Muscle of back (tissue), 3 donors: ENCODE measurements at regions not wholly inside any gene's neighbourhood (a gene's known extent, or its start where the extent isn't known, plus 50 kb on each side); places are given as distances from the start of the nearest gene placed in this dataset.
"Not testable (repeated sequence)": the region's sequence is repeated elsewhere in the genome, so short reads cannot be mapped to it uniquely, and the experiment has no call there.

Source experiments
- DNase-seq, 3 donors: peaks; one replicate each; pipeline versions ENCODE4 v3.0.0 to v3.0.0-alpha.2; 2013

DNA sequence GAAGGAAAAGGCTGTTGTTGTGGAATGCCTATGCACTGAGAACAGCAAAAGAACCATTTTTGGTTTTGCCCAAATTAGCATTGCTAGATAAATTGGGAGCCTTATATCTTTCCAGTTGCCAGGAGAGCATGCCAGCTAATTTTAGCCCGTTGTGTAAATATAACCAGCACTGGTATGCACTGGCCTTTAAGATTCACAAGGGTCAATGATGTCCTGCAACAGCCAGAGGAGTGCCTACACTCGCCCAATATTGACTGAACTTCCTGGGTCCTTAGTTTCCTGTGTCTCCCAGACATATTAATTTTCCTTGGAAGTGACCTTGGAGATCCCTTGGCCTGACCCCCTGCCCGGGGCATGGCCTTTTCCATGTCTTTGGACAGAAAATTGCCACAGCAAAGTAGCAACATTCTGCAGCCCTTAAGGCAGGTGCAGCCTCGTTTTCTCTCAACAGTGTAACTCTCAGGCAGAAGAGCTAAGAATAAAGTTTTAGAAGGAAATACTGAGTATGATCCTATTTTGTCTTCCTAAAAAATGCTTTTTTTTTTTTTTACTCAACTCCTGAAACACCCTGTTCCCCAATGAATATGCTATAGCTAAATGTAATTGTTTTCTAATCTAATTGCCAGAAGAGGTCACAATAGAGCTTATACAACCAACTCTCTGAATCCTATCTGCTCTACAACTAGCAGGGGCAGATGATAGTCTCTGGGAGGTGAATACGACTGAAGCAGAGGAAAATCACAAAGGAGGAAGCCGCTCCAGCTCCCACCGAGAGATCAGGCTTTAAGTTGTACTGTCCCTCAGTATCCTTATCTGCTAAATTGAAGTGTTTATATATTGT is 131.9 kb upstream of the PCGF5 start:
- no peak for DNase-seq

DNA sequence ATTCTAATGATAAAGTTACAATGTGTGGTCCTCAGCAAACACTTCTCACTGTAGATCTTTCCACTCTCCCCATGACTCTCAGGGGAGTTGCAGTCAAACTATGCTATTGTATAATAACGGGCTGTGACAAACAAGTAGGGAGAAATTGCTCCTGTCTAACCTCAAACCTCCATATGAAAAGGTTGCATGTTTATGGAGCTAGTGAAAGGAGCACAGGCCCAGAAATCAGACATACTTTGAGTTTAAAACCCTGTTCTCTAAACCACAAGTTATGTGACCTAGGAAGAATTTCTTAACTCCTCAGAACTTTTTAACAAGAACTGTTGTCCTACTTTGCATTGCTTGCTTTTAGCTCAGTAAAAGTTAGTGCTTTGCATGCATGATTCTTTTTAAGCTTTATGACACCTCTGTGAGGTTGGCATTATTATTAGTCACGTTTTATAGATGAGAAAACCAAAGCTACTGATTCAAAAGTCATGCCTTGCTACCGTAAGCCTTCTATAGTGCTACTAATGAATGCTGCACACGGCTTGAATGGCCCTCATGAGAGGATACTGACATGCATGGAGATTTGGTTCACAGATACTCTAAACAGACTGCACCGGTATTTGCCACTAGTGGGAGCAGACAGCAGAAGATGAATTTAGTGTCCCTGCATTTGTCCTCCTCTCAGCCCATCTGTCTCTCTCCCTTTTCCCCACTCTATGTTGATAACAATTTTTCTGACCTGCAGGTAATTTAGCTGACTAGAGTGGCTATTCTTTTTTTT is 129.5 kb upstream of the PCGF5 start:
- peak in 1 of 3 donors; percentile 20 for DNase-seq

DNA sequence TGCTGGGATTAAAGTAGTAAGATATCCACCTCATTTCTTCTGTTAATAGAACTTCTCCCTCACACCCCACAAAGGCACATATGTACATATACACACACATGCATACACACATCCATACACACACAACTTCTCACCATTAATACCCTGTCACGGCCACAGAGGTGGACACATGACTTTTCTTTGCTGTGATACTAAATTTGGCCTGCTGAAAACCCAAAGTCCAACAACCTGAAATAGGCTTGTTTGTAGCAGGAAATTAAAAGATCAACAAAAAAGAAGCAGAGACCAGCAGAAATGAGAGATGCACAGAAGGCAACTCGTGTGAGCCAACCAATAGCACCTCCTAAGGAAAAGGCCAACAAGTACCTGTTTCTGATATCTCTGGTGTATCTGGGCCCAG is 128.7 kb upstream of the PCGF5 start:
- no peak for DNase-seq

DNA sequence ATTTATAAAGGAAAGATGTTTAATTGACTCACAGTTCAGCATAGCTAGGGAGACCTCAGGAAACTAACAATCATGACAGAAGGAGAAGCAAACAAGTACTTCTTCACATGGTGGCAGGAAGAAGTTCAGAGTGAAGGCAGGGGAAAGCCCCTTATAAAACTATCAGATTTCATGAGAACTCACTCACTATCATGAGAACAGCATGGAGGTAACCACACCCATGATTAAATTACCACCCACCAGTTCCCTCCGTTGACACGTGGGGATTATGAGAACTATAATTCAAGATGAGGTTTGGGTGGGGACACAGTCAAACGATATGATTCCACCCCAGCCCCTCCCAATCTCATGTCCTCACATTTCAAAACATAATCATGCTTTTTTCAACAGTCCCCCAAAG is 124.2 kb upstream of the PCGF5 start:
- DNase-seq = no peak

DNA sequence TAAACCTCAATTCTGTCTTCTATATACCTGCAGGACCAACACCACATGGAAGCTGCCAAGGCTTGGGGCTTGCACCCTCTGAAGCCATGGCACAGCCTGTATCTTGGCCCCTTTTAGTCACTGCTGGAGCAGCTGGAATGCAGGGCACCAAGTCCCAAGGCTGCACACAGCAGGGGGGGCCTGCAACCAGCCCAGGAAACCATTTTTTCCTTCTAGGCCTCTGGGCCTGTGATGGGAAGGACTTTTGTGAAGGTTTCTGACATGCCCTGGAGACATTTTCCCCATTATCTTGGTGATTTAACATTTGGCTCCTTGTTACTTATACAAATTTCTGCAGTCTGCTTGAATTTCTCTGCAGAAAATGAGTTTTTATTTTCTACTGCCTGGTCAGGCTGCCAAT is 123.2 kb upstream of the PCGF5 start:
- no peak for DNase-seq

DNA sequence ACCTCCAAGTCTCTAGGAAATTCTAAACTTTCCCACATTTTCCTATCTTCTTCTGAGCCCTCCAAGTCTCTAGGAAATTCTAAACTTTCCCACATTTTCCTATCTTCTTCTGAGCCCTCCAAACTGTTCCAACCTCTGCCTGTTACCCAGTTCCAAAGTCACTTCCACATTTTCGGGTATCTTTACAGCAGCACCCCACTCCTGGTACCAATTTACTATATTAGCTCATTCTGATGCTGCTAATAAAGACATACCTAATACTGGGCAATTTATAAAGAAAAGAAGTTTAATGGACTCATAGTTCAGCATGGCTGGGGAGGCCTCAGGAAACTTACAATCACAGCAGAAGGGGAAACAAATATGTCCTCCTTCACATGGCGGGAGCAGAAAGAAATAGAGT is 122.4 kb upstream of the PCGF5 start:
- not testable (repeated sequence) for DNase-seq

DNA sequence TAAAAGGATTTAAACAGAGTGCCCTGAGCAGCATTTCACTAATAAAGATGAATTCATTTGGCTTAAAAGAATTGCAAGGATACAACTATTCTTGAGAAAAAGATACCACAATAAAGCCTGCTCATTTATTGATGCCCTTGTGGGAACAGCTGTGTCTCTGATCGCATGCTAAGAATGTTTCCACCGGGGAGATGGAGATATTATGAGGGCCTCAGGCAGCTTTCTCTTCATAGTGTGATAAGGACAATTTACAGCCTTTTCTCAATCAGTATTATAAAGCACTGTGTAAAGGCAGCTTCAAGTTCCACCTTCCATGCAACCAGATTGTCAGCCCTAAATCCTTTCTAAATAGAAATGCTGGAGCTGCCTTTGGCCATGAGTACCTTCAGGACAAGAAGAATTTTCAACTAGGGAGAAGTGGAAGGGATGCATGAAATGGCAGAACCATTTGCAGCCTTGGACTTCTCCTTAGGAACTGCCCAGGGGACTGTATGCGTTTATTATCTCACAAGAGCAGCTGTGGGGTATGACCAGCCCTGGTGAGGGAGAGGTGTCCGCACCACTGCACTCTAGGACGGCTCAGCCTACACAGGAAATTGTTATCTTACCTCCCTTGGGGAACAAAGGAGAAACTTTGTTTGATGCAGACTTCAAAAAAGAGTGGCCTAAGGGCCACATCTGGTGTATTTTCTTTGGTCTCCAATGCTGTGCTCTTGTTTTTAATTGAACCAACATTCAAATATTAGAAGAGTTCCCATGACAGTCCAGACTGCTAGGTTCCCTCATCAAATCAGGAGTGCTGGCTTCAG is 116.9 kb upstream of the PCGF5 start:
- no peak for DNase-seq

DNA sequence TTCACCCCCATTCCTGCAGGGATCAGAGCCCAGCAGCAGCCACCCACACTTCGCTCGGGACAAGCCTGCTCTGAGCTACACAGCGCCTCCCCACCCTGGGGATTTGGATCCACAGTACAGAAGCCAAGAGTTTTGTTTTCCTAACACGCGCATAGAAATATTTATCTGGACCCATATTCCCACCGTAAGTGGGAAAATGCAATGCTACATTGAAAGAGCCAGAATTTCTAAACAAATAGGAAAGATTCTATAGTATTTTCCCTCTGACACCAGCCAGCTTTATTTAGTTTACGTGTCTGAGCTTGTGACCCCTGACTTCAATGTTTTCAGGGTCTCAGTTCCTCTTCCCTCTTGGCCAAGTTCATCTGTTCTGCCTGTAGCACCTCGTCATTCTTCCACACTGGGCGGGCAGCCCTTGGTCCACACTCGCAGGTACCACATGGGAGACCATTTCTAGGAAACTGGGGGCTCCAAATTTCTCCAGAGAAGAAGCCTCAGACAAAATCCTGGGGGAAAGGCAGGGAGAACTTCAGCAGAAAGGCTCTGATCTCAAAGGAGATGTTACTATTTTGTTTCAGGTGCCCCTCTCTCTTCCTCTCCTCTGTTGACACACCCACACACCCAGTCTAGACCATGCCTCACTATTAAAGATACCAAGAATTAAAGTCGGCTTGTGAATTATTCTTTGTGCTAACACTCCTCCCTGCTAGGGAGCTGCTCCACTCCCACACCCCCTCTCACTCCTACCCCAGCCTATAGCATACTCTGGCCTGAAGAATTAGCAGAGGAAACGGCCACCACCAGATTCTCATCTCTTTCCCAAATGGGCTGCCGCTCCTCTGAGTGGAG is 116.0 kb upstream of the PCGF5 start:
- DNase-seq = peak in 2 of 3 donors; percentile 13 to 51

DNA sequence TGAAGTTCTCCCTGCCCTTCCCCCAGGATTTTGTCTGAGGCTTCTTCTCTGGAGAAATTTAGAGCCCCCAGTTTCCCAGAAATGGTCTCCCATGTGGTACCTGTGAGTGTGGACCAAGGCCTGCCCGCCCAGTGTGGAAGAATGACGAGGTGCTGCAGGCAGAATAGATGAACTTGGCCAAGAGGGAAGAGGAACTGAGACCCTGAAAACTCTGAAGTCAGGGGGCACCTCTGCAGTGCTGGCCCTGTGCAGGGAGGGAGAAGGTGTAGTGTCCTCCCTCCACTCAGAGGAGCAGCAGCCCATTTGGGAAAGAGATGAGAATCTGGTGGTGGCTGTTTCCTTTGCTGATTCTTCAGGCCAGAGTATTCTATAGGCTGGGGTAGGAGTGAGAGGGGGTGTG is 115.2 kb upstream of the PCGF5 start:
- no peak for DNase-seq

DNA sequence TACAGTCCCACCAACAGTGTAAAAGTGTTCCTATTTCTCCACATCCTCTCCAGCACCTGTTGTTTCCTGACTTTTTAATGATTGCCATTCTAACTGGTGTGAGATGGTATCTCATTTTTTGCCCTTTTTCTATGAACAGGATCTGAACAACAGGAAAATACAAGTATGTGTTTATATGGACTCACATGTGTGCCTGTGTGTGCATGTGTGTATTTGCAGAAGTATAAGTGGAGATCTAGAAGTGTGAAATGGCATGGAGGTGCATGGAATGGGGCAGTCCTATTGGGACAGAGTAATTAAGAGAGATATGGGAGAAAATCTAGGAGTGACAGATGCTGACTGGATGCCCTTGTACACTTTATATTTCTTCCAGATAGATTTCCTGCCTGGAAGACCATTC is 111.6 kb upstream of the PCGF5 start:
- no peak for DNase-seq

DNA sequence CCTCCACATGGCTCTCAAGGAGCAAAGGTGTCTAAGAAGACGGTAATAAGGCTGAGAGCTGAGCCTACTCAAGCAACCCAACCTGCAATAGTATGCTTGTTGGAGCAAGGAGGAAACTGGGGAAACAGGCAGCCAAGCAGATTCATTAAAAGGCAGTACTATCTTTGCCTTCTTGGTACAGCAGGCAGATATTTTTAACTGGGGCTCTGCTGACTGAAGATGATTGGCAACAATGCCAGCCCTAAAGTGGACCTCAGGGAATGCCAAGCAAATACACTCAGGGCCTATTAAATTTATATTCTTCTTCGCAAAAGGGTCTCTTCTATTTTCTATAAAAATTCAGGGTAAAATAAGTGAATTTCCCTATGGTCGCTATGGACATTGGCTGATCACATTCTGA is 109.4 kb upstream of the PCGF5 start:
- DNase-seq = no peak

DNA sequence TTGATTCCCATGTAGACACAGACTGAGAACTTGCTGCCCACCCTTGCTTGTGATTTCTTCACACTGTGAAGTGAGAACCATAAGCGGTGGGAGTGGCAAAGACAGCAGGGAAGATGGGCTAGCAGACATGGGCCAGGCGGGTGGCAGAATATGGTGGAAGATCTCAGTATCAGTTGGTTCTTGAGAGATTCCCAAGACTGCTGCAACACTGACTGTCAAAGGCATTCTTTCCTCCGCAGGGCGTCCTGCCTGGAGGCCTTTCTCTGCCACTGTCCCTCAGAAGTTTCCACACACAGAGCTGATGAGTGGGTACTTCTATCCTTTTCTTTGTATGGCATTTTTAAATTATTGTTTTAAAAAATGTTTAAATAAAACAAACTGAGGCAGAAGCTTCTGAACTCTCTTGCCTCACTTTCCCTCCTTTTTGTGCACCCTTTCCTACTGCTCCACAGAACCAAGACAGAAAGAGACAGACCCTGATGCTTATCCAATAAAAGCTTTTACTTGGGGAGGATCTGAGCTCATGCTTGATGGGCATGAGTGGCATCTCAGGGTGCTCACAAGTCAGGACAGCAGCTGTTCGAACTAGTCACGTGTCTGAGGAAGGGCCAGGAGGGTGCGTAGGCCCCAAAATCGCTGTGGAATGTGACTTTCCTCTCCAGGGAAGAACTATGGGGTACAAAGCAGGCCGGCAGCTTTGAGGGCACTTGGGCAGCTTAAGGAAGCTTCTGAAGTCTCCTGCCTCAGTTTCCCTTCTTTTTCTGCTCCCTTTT is 104.7 kb upstream of the PCGF5 start:
- DNase-seq = no peak

DNA sequence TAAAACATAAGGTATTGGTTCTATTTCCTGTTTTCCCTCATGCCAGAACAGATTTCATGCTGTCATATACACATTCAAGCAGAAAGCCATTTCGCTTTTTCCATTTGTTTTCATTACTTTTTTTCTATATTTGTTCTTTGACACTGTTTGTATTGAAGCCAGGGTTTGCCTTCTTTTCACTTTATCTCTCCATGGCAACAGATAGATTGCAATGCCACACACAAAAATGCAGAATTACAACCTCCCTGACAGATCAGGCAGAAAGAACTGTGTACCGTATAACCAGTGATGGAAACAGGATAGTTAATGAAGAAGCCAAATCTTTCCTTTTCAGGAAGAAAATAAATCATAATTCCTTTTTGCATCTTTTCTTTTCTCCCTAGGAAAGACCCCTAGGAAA is 103.0 kb upstream of the PCGF5 start:
- DNase-seq = no peak

DNA sequence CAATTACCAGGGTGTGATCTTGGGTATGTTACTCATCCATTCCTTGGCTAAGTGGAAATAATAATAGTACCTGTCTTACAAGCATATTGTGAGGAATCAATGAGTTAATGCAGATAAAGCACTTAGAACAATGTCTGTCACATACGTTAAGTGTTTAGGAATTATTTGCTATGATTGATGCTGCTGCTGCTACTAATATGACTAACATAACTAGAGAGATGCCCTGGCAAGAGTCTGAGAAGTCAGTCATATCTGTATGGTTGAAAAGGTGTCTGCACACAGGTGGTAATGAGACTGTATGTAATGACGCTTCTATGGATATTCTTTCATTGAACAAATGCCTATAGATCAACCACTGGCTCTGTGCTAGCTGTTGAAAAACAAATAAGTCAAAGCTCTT is 100.1 kb upstream of the PCGF5 start:
- no peak for DNase-seq

DNA sequence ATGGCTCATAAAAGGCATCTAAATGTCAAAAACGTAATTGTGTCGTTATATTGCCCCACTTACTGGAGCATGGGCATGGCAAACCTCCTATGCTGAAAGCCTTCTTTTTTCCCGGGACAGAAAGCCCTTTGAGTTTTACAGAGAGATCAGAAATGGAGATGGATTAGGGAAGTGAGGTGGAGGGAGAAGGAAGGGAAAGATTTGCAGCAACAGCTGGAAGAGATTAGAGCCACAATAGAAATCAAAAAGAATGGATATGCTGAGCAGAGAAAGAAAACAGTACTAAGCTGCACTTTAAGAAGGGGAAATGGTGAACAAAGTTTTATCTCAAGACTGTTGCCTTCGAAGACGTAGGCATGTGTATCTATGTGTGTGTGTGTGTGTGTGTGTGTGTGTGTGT is 97.2 kb upstream of the PCGF5 start:
- peak in 2 of 3 donors; percentile 11 to 32 for DNase-seq

DNA sequence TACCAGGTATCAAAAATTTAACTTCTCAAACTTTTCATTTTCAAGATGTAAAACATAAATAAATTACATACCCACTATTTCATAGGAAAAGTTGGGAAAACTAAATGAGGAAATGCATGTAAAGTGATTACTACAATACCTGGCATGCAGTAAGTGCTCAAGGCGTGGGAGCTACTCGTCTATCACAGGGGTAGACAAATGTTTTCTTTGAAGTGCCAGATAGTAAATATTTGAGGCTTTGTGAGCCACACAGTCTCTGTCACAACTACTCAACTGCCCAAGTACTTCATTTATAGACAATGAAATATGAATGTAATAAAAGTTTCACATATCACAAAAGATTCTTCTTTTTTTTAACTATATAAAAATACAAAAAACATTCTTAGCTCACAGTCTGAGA is 96.4 kb upstream of the PCGF5 start:
- DNase-seq = no peak

DNA sequence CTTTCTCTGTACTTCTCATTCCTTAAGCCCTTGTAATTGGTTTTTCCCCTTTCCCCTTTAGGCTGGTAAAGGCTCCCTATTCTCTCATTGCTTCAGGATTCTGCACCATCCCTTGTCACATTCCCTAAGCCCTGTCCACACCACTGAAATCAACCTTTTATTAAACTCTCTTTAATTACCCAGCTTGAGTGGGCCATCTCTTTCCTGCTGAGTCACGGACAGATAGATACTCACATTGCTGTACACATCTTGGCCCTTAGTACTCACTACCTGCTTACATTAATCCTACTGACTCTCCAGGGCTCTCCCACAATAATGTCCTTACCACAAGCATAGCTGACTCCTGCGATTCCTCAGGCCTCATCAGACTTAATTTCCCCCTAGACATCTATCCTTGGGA is 94.0 kb upstream of the PCGF5 start:
- DNase-seq = no peak

DNA sequence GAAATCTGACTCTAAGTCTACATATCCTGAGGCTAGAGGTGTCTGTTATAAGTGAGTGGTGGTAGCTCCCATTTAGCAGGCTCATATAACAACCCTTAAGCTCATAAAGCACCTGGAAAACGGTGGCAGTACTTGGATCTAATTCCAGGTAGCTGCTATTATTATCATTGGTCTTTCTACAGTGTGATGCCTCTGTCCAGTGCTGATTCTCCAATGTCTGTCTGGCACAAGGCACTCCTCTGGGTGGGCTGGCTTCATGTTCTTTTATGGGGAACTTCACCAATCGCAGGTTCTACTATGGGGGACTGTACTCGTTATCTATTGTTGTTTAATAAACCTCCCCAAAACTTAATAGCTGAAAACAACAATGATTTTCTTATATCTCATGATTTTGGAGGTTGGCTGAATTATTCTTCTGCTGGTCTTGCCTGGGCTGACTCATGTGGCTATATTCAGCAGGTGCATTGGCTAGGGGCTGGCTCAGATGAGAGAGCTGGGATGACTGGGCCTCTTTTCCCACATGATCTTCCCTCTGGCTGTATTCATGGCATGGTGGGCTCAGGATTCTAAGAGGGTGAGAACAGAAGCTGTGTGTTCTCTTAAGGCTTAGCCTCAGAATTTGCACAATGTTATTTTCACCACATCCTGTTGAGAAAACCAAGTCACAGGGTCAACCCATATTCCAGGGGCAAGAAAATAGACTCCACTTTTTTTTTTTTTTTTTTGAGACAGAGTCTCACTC is 93.0 kb upstream of the PCGF5 start:
- DNase-seq = no peak

DNA sequence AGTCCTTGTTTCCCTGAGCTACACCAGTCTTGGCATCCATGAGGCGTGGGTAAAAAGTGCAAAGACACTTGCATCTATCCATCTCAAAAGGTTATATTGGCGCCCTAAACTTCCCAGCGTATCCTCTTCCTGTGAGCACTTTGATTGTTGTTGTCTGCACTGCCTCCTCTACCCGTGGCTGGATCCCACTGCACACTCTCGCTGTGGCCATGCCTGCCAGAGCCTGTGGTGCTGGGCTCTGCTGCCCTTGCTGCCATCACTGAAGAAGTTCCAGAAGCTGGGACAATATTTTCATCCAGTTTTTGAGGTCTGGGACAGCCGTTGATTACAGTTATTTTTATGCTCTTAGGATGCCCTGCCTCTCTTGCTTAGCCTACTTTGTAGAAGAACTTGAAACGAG is 85.3 kb upstream of the PCGF5 start:
- DNase-seq = no peak
